Loucy (cell line): ENCODE measurements at regions not wholly inside any gene's neighbourhood (a gene's known extent, or its start where the extent isn't known, plus 50 kb on each side); places are given as distances from the start of the nearest gene placed in this dataset.
A peak's percentile ranks its signal among the peaks of the same experiment; 100 is the strongest.

Experiments
- H2AFZ ChIP-seq: fragments of 200-600 bp; sonication (generic); 2 replicates; pipeline ENCODE4 v1.6.0; 2016; ENCODE audit warnings: antibody characterized with exemption, mild to moderate bottlenecking, low read length, moderate library complexity
- H3F3A ChIP-seq: fragments of 200-600 bp; 2 replicates; pipeline ENCODE4 v1.6.0; 2016; ENCODE audit warnings: antibody characterized with exemption, low read depth, mild to moderate bottlenecking
- H3K27me3 ChIP-seq: fragments of 200-600 bp; sonication (generic); 2 replicates; pipeline ENCODE4 v1.6.1; 2014; ENCODE audit warnings: low read length, mild to moderate bottlenecking; ENCODE audit not compliant: insufficient read depth, poor library complexity, severe bottlenecking
- H3K36me3 ChIP-seq: fragments of 200-600 bp; sonication (generic); 2 replicates; pipeline ENCODE4 v1.6.1; 2016; ENCODE audit warnings: low read length; ENCODE audit not compliant: insufficient read depth
- H3K4me1 ChIP-seq: fragments of 200-600 bp; sonication (generic); 2 replicates; pipeline ENCODE4 v1.5.1; 2014; ENCODE audit warnings: low read length, mild to moderate bottlenecking; ENCODE audit not compliant: insufficient read depth, poor library complexity, severe bottlenecking
- H3K4me2 ChIP-seq: fragments of 200-600 bp; sonication (generic); 2 replicates; pipeline ENCODE4 v1.6.0; 2014; ENCODE audit warnings: antibody characterized with exemption, low read length, low read depth, mild to moderate bottlenecking; ENCODE audit not compliant: poor library complexity, severe bottlenecking
- H3K4me3 ChIP-seq: fragments of 200-600 bp; sonication (generic); 2 replicates; pipeline ENCODE4 v1.5.1; 2014; ENCODE audit warnings: low read length, mild to moderate bottlenecking, mixed read lengths; ENCODE audit not compliant: poor library complexity, severe bottlenecking
- H3K79me2 ChIP-seq: fragments of 200-600 bp; sonication (generic); 2 replicates; pipeline ENCODE4 v1.6.1; 2014; ENCODE audit warnings: low read length; ENCODE audit not compliant: insufficient read depth
- H3K9ac ChIP-seq: fragments of 200-600 bp; sonication (generic); 2 replicates; pipeline ENCODE4 v1.6.0; 2014; ENCODE audit warnings: mild to moderate bottlenecking, low read depth, low read length, moderate library complexity; ENCODE audit not compliant: poor library complexity, severe bottlenecking
- H3K9me2 ChIP-seq: fragments of 200-600 bp; sonication (generic); replicated peaks from 2 replicates; pipeline ENCODE4 v1.6.1; 2016; ENCODE audit warnings: low read depth, low read length, mixed read lengths
- H3K9me3 ChIP-seq: fragments of 200-600 bp; sonication (generic); 2 replicates; pipeline ENCODE4 v1.6.1; 2014; ENCODE audit warnings: mild to moderate bottlenecking, antibody characterized with exemption, low read length, low read depth; ENCODE audit not compliant: insufficient read depth
- H4K20me1 ChIP-seq: fragments of 200-600 bp; sonication (generic); 2 replicates; pipeline ENCODE4 v1.6.0; 2014; ENCODE audit warnings: antibody characterized with exemption, low read length, mild to moderate bottlenecking; ENCODE audit not compliant: insufficient read depth, poor library complexity, severe bottlenecking
- CTCF ChIP-seq: fragments of 200-600 bp; sonication (generic); conservative IDR thresholded peaks from 2 replicates; pipeline ENCODE4 v1.5.1; 2014; ENCODE audit warnings: mild to moderate bottlenecking, antibody characterized with exemption, low read length
- EZH2phosphoT487 ChIP-seq: fragments of 200-600 bp; IDR thresholded peaks from 2 replicates; pipeline ENCODE4 v1.6.1; 2018; ENCODE audit warnings: antibody characterized with exemption, mild to moderate bottlenecking, moderate library complexity, borderline replicate concordance

- no peaks in the 10 kb centered on the region for H3K9me2 ChIP-seq
- H3K4me3 ChIP-seq = no peak overlapping the region
- no peaks in the 10 kb centered on the region for H3F3A ChIP-seq
- peaks cover 22% of the 10 kb centered on the region for H3K4me1 ChIP-seq
- H3K79me2 ChIP-seq = no peaks in the 10 kb centered on the region
- peak overlapping the region; percentile 24 for H3K4me2 ChIP-seq
- TF ChIP-seq CTCF (no peak), EZH2phosphoT487 (no peak)
- no peak overlapping the region for H3K9ac ChIP-seq
- no peaks in the 10 kb centered on the region for H3K36me3 ChIP-seq
- H2AFZ ChIP-seq = 0 out of 2 replicates have a peak overlapping the region, but pooled peaks have one; percentile 21
- no peaks in the 10 kb centered on the region for H3K9me3 ChIP-seq
- no peaks in the 10 kb centered on the region for H4K20me1 ChIP-seq
- no peaks in the 10 kb centered on the region for H3K27me3 ChIP-seq
Measured at GRCh38 chr15:29522373-29523276, 253.0 kb upstream of the NSMCE3 start.

- Histone ChIP-seq H4K20me1 (no peaks in the 10 kb centered on the region), H3K27me3 (no peaks in the 10 kb centered on the region), H3K4me2 (no peak overlapping the region), H3K79me2 (no peaks in the 10 kb centered on the region), H3K4me1 (peaks cover 25% of the 10 kb centered on the region), H3K9me2 (no peaks in the 10 kb centered on the region), H3K4me3 (no peak overlapping the region), H3F3A (no peaks in the 10 kb centered on the region), H3K9ac (no peak overlapping the region), H3K9me3 (no peaks in the 10 kb centered on the region; the same call in 1 of the 2 replicates), H3K36me3 (no peaks in the 10 kb centered on the region), H2AFZ (no peak overlapping the region)
- no peak for TF ChIP-seq CTCF
Measured at GRCh38 chr15:29518442-29518841, 248.8 kb upstream of the NSMCE3 start.

GRCh38 chr15:29517829-29518228 is 248.2 kb upstream of the NSMCE3 start:
- H3K9ac ChIP-seq = no peak overlapping the region
- peaks cover 22% of the 10 kb centered on the region for H3K4me1 ChIP-seq
- TF ChIP-seq EZH2phosphoT487 (no peak), CTCF (no peak)
- H2AFZ ChIP-seq = no peak overlapping the region
- H3F3A ChIP-seq = no peaks in the 10 kb centered on the region
- H3K79me2 ChIP-seq = no peaks in the 10 kb centered on the region
- H3K36me3 ChIP-seq = no peaks in the 10 kb centered on the region
- no peak overlapping the region for H3K4me3 ChIP-seq
- no peaks in the 10 kb centered on the region; the same call in 1 of the 2 replicates for H3K9me3 ChIP-seq
- H3K27me3 ChIP-seq = no peaks in the 10 kb centered on the region
- H3K9me2 ChIP-seq = no peaks in the 10 kb centered on the region
- H3K4me2 ChIP-seq = no peak overlapping the region
- H4K20me1 ChIP-seq = no peaks in the 10 kb centered on the region
